K562 (cell line): ENCODE measurements at regions not wholly inside any gene's neighbourhood (a gene's known extent, or its start where the extent isn't known, plus 50 kb on each side); places are given as distances from the start of the nearest gene placed in this dataset.

Experiments
- ATAC-seq: fragments of 200-7000 bp; cut with Tn5 transposase; 3 replicates; pipeline ENCODE4 v1.9.1; 2020; ENCODE audit warnings: moderate library complexity
- BruUV-seq: library from RNA; stranded (reverse); fragments of 400-500 nt; replicated peaks from 2 replicates; lab custom pipeline; 2021; lab: Mats Ljungman, UMichigan
- CTCF ChIA-PET: fragments of 300-600 bp; formaldehyde crosslinking; extraction: SDS; loops from one replicate; lab custom pipeline; 2021; ENCODE audit warnings: low intra/inter-chr PET ratio; lab: Yijun Ruan, JAX
- POLR2A ChIA-PET: fragments of 300-600, 350-650 bp; sonication (Branson Sonifier 250); formaldehyde crosslinking; extraction: SDS; loops from one replicate; lab custom pipeline; 2021; ENCODE audit warnings: antibody characterized with exemption, inconsistent platforms; lab: Yijun Ruan, JAX
- DNase-seq, 4 experiments: peaks; one replicate each; pipeline versions ENCODE4 v3.0.0 to v3.0.0-alpha.2; 2011 to 2018; ENCODE audit warnings: low spot score in 3 of 4, mixed read lengths in 3 of 4; ENCODE audit errors: extremely low read depth in 1 of 4
- FAIRE-seq: peaks from 2 replicates; lab custom pipeline; 2011; peaks lifted over from hg19 to GRCh38; lab: Jason Lieb, UNC
- H2AFZ ChIP-seq: 2 replicates; pipeline ENCODE4 v1.6.0; 2011; ENCODE audit warnings: low read depth, low read length, control low read depth, inconsistent platforms
- H3K27ac ChIP-seq: fragments of 200-600 bp; 3 replicates; pipeline ENCODE4 v1.8.0; 2011; ENCODE audit warnings: low read depth, mild to moderate bottlenecking, control low read depth, inconsistent platforms, low read length, moderate library complexity, mixed read lengths; ENCODE audit errors: extremely low read depth
- H3K27me3 ChIP-seq, 2 experiments: fragments of 300-600 bp in 1 of 2; 2 replicates in 1 of 2; 3 replicates in 1 of 2; pipeline versions ENCODE4 v1.6.0 to v1.8.0; 2011; ENCODE audit warnings: inconsistent platforms in 2 of 2, low read length in 2 of 2, mild to moderate bottlenecking in 1 of 2, mixed read lengths in 1 of 2, moderate library complexity in 1 of 2; ENCODE audit not compliant: control insufficient read depth in 2 of 2, insufficient read depth in 2 of 2
- H3K36me3 ChIP-seq: fragments of 300-600 bp; 3 replicates; pipeline ENCODE4 v1.8.0; 2011; ENCODE audit warnings: mild to moderate bottlenecking, low read length, inconsistent platforms; ENCODE audit not compliant: control insufficient read depth, insufficient read depth
- H3K4me1 ChIP-seq, 2 experiments: fragments of 200-600 bp in 1 of 2; replicated peaks in 1 of 2; 2 replicates in 1 of 2; 3 replicates in 1 of 2; pipeline versions ENCODE4 v1.5.1 to v1.8.0; 2011; ENCODE audit warnings: inconsistent platforms in 2 of 2, low read length in 2 of 2, mild to moderate bottlenecking in 1 of 2, mixed read lengths in 1 of 2, moderate library complexity in 1 of 2; ENCODE audit not compliant: control insufficient read depth in 2 of 2, insufficient read depth in 2 of 2
- H3K4me2 ChIP-seq: 2 replicates; pipeline ENCODE4 v1.6.1; 2011; ENCODE audit warnings: low read length, control low read depth, inconsistent platforms, mixed read lengths; ENCODE audit not compliant: insufficient read depth
- H3K4me3 ChIP-seq: fragments of 200-600 bp; sonication (generic), shearing (Covaris generic); 2 replicates; pipeline ENCODE4 v1.5.1; 2016; ENCODE audit warnings: control low read depth, inconsistent platforms
- H3K79me2 ChIP-seq: fragments of 200-600 bp; 3 replicates; pipeline ENCODE4 v1.8.0; 2011; ENCODE audit warnings: low read length, inconsistent platforms; ENCODE audit not compliant: control insufficient read depth, insufficient read depth
- H3K9ac ChIP-seq, 2 experiments: 2 replicates each; pipeline versions ENCODE4 v1.6.0 to v1.6.1; 2011; ENCODE audit warnings: low read depth in 2 of 2, low read length in 2 of 2, control low read depth in 1 of 2, inconsistent platforms in 1 of 2, mild to moderate bottlenecking in 1 of 2, mixed read lengths in 1 of 2; ENCODE audit not compliant: insufficient read depth in 1 of 2
- H3K9me1 ChIP-seq: one replicate; pipeline ENCODE4 v1.6.0; 2011; ENCODE audit warnings: inconsistent platforms, mild to moderate bottlenecking, low read length, moderate library complexity; ENCODE audit not compliant: control insufficient read depth, insufficient read depth
- H3K9me3 ChIP-seq: replicated peaks from 2 replicates; pipeline ENCODE4 v1.5.1; 2011; ENCODE audit warnings: low read depth, low read length, inconsistent platforms; ENCODE audit not compliant: control insufficient read depth, insufficient read depth
- H4K20me1 ChIP-seq: replicated peaks from 2 replicates; pipeline ENCODE4 v1.6.1; 2011; ENCODE audit warnings: low read length, inconsistent platforms, mixed read lengths; ENCODE audit not compliant: control insufficient read depth, insufficient read depth
- GATA2 ChIP-seq: sonication (generic); formaldehyde crosslinking; IDR thresholded peaks from 2 replicates; pipeline ENCODE4 v1.4.0; 2020; ENCODE audit warnings: mild to moderate bottlenecking, missing genetic modification reagents
- SIN3A ChIP-seq, 2 experiments: fragments of 150-350 bp in 1 of 2; IDR thresholded peaks; 2 replicates each; pipeline ENCODE4 v1.6.1; 2011 to 2016; ENCODE audit warnings: borderline replicate concordance in 2 of 2, low read depth in 2 of 2, low read length in 2 of 2, mild to moderate bottlenecking in 2 of 2, moderate library complexity in 2 of 2; ENCODE audit not compliant: control insufficient read depth in 1 of 2
- ZBTB26 ChIP-seq: fragments of 450-650 bp; formaldehyde crosslinking; IDR thresholded peaks from 2 replicates; pipeline ENCODE4 v1.4.0; 2022; ENCODE audit warnings: missing genetic modification characterization
- ZNF133 ChIP-seq: fragments of 250-450 bp; sonication (Bioruptor Pico); IDR thresholded peaks from 2 replicates; pipeline ENCODE4 v1.4.0; 2020; ENCODE audit warnings: mild to moderate bottlenecking
- ZNF512 ChIP-seq: IDR thresholded peaks from 2 replicates; pipeline ENCODE4 v1.6.1; 2016; ENCODE audit warnings: missing genetic modification characterization, missing compliant biosample characterization
- ZNF740 ChIP-seq, 3 experiments: fragments of 200-800 bp in 1 of 3; sonication (Bioruptor generic) in 1 of 3; sonication (generic) in 1 of 3; formaldehyde crosslinking in 1 of 3; IDR thresholded peaks; 2 replicates each; pipeline versions ENCODE4 v1.6.1 to v1.8.0; 2016 to 2022; ENCODE audit warnings: mild to moderate bottlenecking in 2 of 3, missing compliant biosample characterization in 2 of 3, missing genetic modification characterization in 2 of 3, missing genetic modification reagents in 1 of 3
- WGBS: fragments of 100-300 bp; shearing (Covaris generic); methylation state at CpG from one replicate; pipeline ENCODE4 v1.1.6; 2016; ENCODE audit warnings: low coverage, mixed read lengths; ENCODE audit not compliant: insufficient coverage; ENCODE audit errors: missing lambda C conversion rate; 5-methylcytosine and 5-hydroxymethylcytosine counted together
- in situ Hi-C: fragments of 300-500 bp; cut with MboI; formaldehyde crosslinking; loops from 4 replicates; pipeline ENCODE4 v1.15.0; 2018; ENCODE audit warnings: inconsistent platforms, mixed read lengths
- intact Hi-C: fragments of 100-400 bp; cut with micrococcal nuclease; formaldehyde crosslinking; loops from 2 replicates; pipeline ENCODE4 v1.14.2; 2022

GRCh38 chr12:68428724-68429501 lies 96.8 kb upstream of the MDM1 start:
- H3K4me1 ChIP-seq: no peaks in the 10 kb centered on the region
- ATAC-seq: no peak
- FAIRE-seq: no peak
- no peak overlapping the region for H2AFZ ChIP-seq
- no peak overlapping the region for H3K9ac ChIP-seq
- intact Hi-C loops: no loop called here
- H3K36me3 ChIP-seq: no peaks in the 10 kb centered on the region
- H3K9me1 ChIP-seq: no peaks in the 10 kb centered on the region
- no peak overlapping the region for H3K4me3 ChIP-seq
- H4K20me1 ChIP-seq: no peaks in the 10 kb centered on the region
- 30% methylated on average over 6 of the region's 6 CpGs for WGBS
- ChIA-PET CTCF (interaction anchor here (0.6 kb wide), 1 partner anchor 234 kb away, joined by 3 read pairs; no protein-coding TSS in a partner anchor), POLR2A (no interaction called here)
- in situ Hi-C loops: no loop called here
- H3K27me3 ChIP-seq: peaks cover 0 to 9% of the 10 kb centered on the region in 2 experiments; a peak in 3 of 5 replicates
- DNase-seq: no peak
- BruUV-seq: no TSS peak
- H3K27ac ChIP-seq: no peak overlapping the region
- no peaks in the 10 kb centered on the region for H3K79me2 ChIP-seq
- no peak overlapping the region for H3K4me2 ChIP-seq
- no peaks in the 10 kb centered on the region for H3K9me3 ChIP-seq
- TF ChIP-seq ZNF133 (CRISPR knock-in tag): no peak
- TF ChIP-seq GATA2 (CRISPR knock-in tag): no peak
- TF ChIP-seq ZNF740 (CRISPR knock-in tag; IDR thresholded peaks at IDR 0.05): no peak
- no peak for TF ChIP-seq ZNF740 (tag; IDR thresholded peaks at IDR 0.05)
- no peak for TF ChIP-seq ZNF512 (tag)
- TF ChIP-seq ZBTB26: no peak
- no peak for TF ChIP-seq SIN3A (IDR thresholded peaks at IDR 0.05; ENCODE audit: borderline replicate concordance in 2 of 2, control insufficient read depth in 1 of 2, low read depth in 2 of 2, low read length in 2 of 2)
